Fibroblast of pulmonary artery (primary cell): ENCODE measurements at regions not wholly inside any gene's neighbourhood (a gene's known extent, or its start where the extent isn't known, plus 50 kb on each side); places are given as distances from the start of the nearest gene placed in this dataset.

Experiments
- DNase-seq: peaks from one replicate; pipeline ENCODE4 v3.0.0-alpha.2; 2010; ENCODE audit warnings: low read depth
- H3K4me3 ChIP-seq: replicated peaks from 2 replicates; pipeline ENCODE4 v1.5.1; 2011; ENCODE audit warnings: low read depth, mild to moderate bottlenecking, control low read depth, low read length, moderate library complexity
- CTCF ChIP-seq: IDR thresholded peaks from 2 replicates; pipeline ENCODE4 v1.5.1; 2011; ENCODE audit warnings: mild to moderate bottlenecking, control low read depth, low read length, inconsistent platforms; ENCODE audit errors: missing control alignments

- TF ChIP-seq CTCF, result no peak
- DNase-seq, result peak; percentile 3
- H3K4me3 ChIP-seq, result no peak overlapping the region
Measured at GRCh38 chrX:144715337-144715736, 532.0 kb upstream of the SPANXN1 start.

GRCh38 chrX:144716187-144716586 is 531.1 kb upstream of the SPANXN1 start:
- DNase-seq, result no peak
- TF ChIP-seq CTCF, result no peak
- no peak overlapping the region for H3K4me3 ChIP-seq

- H3K4me3 ChIP-seq, result no peak overlapping the region
- TF ChIP-seq CTCF, result no peak
- no peak for DNase-seq
Measured at GRCh38 chrX:144717682-144718081, 529.6 kb upstream of the SPANXN1 start.

- TF ChIP-seq CTCF, result no peak
- no peak for DNase-seq
- no peak overlapping the region for H3K4me3 ChIP-seq
Measured at GRCh38 chrX:144722307-144722706, 525.0 kb upstream of the SPANXN1 start.

- DNase-seq, result peak; percentile 25
- no peak overlapping the region for H3K4me3 ChIP-seq
- TF ChIP-seq CTCF, result no peak
Measured at GRCh38 chrX:144730471-144730870, 516.8 kb upstream of the SPANXN1 start.

GRCh38 chrX:144732588-144732987 is 514.7 kb upstream of the SPANXN1 start:
- TF ChIP-seq CTCF, result no peak
- H3K4me3 ChIP-seq, result no peak overlapping the region
- DNase-seq, result no peak

GRCh38 chrX:144738246-144738645 is 509.1 kb upstream of the SPANXN1 start:
- no peak for DNase-seq
- no peak for TF ChIP-seq CTCF
- no peak overlapping the region for H3K4me3 ChIP-seq
